NCI-H510A (cell line): ENCODE measurements at regions not wholly inside any gene's neighbourhood (a gene's known extent, or its start where the extent isn't known, plus 50 kb on each side); places are given as distances from the start of the nearest gene placed in this dataset.
"Not testable (repeated sequence)": the region's sequence is repeated elsewhere in the genome, so short reads cannot be mapped to it uniquely, and the experiment has no call there.

Experiments
- DNase-seq: peaks from one replicate; lab custom pipeline; 2025; lab: John Stamatoyannopoulos, UW

- DNase-seq, result no peak
Measured at GRCh38 chr12:91672130-91672529, 473.5 kb downstream of the BTG1 start.

GRCh38 chr12:91667694-91668093 lies 478.0 kb downstream of the BTG1 start:
- no peak for DNase-seq

- no peak for DNase-seq
Measured at GRCh38 chr12:91663744-91664143, 481.1 kb upstream of the DCN start.

GRCh38 chr12:91663310-91663709 lies 480.7 kb upstream of the DCN start:
- DNase-seq, result no peak

- no peak for DNase-seq
Measured at GRCh38 chr12:91662021-91662420, 479.4 kb upstream of the DCN start.

- no peak for DNase-seq
Measured at GRCh38 chr12:91657032-91657431, 474.4 kb upstream of the DCN start.

GRCh38 chr12:91655966-91656365 lies 473.3 kb upstream of the DCN start:
- no peak for DNase-seq

- DNase-seq, result no peak
Measured at GRCh38 chr12:91654087-91654486, 471.5 kb upstream of the DCN start.

GRCh38 chr12:91651728-91652127 lies 469.1 kb upstream of the DCN start:
- no peak for DNase-seq

- no peak for DNase-seq
Measured at GRCh38 chr12:91643763-91644162, 461.1 kb upstream of the DCN start.

GRCh38 chr12:91640021-91640420 lies 457.4 kb upstream of the DCN start:
- no peak for DNase-seq

GRCh38 chr12:91639327-91639726 lies 456.7 kb upstream of the DCN start:
- DNase-seq, result no peak

- no peak for DNase-seq
Measured at GRCh38 chr12:91637789-91638624, 455.4 kb upstream of the DCN start.

GRCh38 chr12:91636721-91637120 lies 454.1 kb upstream of the DCN start:
- no peak for DNase-seq

- not testable (repeated sequence) for DNase-seq
Measured at GRCh38 chr12:91634386-91634713, 451.7 kb upstream of the DCN start.

GRCh38 chr12:91633734-91634357 lies 451.2 kb upstream of the DCN start:
- no peak for DNase-seq

- no peak for DNase-seq
Measured at GRCh38 chr12:91633206-91633605, 450.6 kb upstream of the DCN start.

GRCh38 chr12:91632042-91632786 lies 449.6 kb upstream of the DCN start:
- no peak for DNase-seq

GRCh38 chr12:91630596-91631293 lies 448.1 kb upstream of the DCN start:
- no peak for DNase-seq

GRCh38 chr12:91630083-91630482 lies 447.5 kb upstream of the DCN start:
- DNase-seq, result no peak

GRCh38 chr12:91629440-91629839 lies 446.8 kb upstream of the DCN start:
- DNase-seq, result no peak

- DNase-seq, result no peak
Measured at GRCh38 chr12:91628656-91629055, 446.0 kb upstream of the DCN start.
